GM23338 (cell line): ENCODE measurements at regions not wholly inside any gene's neighbourhood (a gene's known extent, or its start where the extent isn't known, plus 50 kb on each side); places are given as distances from the start of the nearest gene placed in this dataset.

ENCODE experiments used
- ATAC-seq: fragments of 200-7000 bp; cut with Tn5 transposase; 3 replicates; pipeline ENCODE4 v1.9.1; 2020
- DNase-seq: peaks from one replicate; pipeline ENCODE4 v3.0.0-alpha.2; 2015; ENCODE audit warnings: low spot score
- H2AFZ ChIP-seq: fragments of 200-600 bp; sonication (generic); 2 replicates; pipeline ENCODE4 v1.8.0; 2016; ENCODE audit warnings: antibody characterized with exemption, mild to moderate bottlenecking, moderate library complexity
- H3F3A ChIP-seq: fragments of 200-600 bp; sonication (generic); replicated peaks from 2 replicates; pipeline ENCODE4 v1.8.0; 2017; ENCODE audit warnings: antibody characterized with exemption, mixed run types, low read depth
- H3K27ac ChIP-seq: fragments of 200-600 bp; sonication (generic); 2 replicates; pipeline ENCODE4 v1.6.1; 2016; ENCODE audit warnings: low read depth
- H3K27me3 ChIP-seq: fragments of 200-600 bp; sonication (generic); 2 replicates; pipeline ENCODE4 v1.8.0; 2016; ENCODE audit warnings: mild to moderate bottlenecking, mixed run types, moderate library complexity; ENCODE audit not compliant: insufficient read depth
- H3K36me3 ChIP-seq: fragments of 200-600 bp; sonication (generic); 2 replicates; pipeline ENCODE4 v1.8.0; 2016; ENCODE audit warnings: mild to moderate bottlenecking; ENCODE audit not compliant: insufficient read depth
- H3K4me1 ChIP-seq: fragments of 200-600 bp; sonication (generic); 2 replicates; pipeline ENCODE4 v1.8.0; 2016; ENCODE audit warnings: mild to moderate bottlenecking, moderate library complexity; ENCODE audit not compliant: insufficient read depth
- H3K4me2 ChIP-seq: fragments of 200-600 bp; sonication (generic); 2 replicates; pipeline ENCODE4 v1.7.1; 2017; ENCODE audit warnings: mixed run types
- H3K4me3 ChIP-seq: fragments of 200-600 bp; sonication (generic); 2 replicates; pipeline ENCODE4 v1.6.1; 2016; ENCODE audit warnings: mixed run types
- H3K79me2 ChIP-seq: fragments of 200-600 bp; sonication (generic); replicated peaks from 2 replicates; pipeline ENCODE4 v1.8.0; 2017; ENCODE audit warnings: mild to moderate bottlenecking; ENCODE audit not compliant: insufficient read depth
- H3K9me2 ChIP-seq: fragments of 200-600 bp; sonication (generic); 2 replicates; pipeline ENCODE4 v1.8.0; 2017; ENCODE audit not compliant: insufficient read depth
- H4K20me1 ChIP-seq: fragments of 200-600 bp; sonication (generic); replicated peaks from 2 replicates; pipeline ENCODE4 v1.8.0; 2017; ENCODE audit warnings: mild to moderate bottlenecking; ENCODE audit not compliant: insufficient read depth
- H3K27ac Mint-ChIP-seq: 2 replicates; pipeline ENCODE4 v1.8.0; 2020; ENCODE audit warnings: inconsistent platforms, mild to moderate bottlenecking, moderate library complexity, mixed read lengths
- H3K27me3 Mint-ChIP-seq: 3 replicates; pipeline ENCODE4 v1.8.0; 2022; ENCODE audit warnings: low read depth, mild to moderate bottlenecking, moderate library complexity, mixed read lengths, inconsistent platforms; ENCODE audit not compliant: insufficient read depth, poor library complexity
- H3K36me3 Mint-ChIP-seq: 3 replicates; pipeline ENCODE4 v1.8.0; 2021; ENCODE audit warnings: low read depth, mild to moderate bottlenecking, inconsistent platforms, moderate library complexity, mixed read lengths
- H3K4me1 Mint-ChIP-seq: 3 replicates; pipeline ENCODE4 v1.8.0; 2020; ENCODE audit warnings: mild to moderate bottlenecking, inconsistent platforms, mixed read lengths
- H3K4me3 Mint-ChIP-seq: 3 replicates; pipeline ENCODE4 v1.8.0; 2021; ENCODE audit warnings: moderate library complexity, mild to moderate bottlenecking, inconsistent platforms, mixed read lengths
- H3K9me3 Mint-ChIP-seq: 3 replicates; pipeline ENCODE4 v1.8.0; 2020; ENCODE audit warnings: moderate library complexity, mild to moderate bottlenecking, inconsistent platforms, mixed read lengths
- EZH2 ChIP-seq: fragments of 200-600 bp; sonication (generic); IDR thresholded peaks from one replicate; pipeline ENCODE4 v1.8.0; 2017; ENCODE audit warnings: antibody characterized with exemption, mild to moderate bottlenecking, low read depth; ENCODE audit not compliant: unreplicated experiment
- POLR2AphosphoS5 ChIP-seq: IDR thresholded peaks from 2 replicates; pipeline ENCODE4 v1.6.1; 2016; ENCODE audit warnings: antibody characterized with exemption, low read depth
- REST ChIP-seq: IDR thresholded peaks from one replicate; pipeline ENCODE4 v1.6.1; 2018; ENCODE audit warnings: antibody characterized with exemption; ENCODE audit not compliant: unreplicated experiment
- STAT1 ChIP-seq: IDR thresholded peaks from one replicate; pipeline ENCODE4 v1.6.1; 2016; ENCODE audit warnings: antibody characterized with exemption; ENCODE audit not compliant: unreplicated experiment
- ZNF114 ChIP-seq: fragments of 250-450 bp; sonication (Bioruptor Pico); IDR thresholded peaks from 2 replicates; pipeline ENCODE4 v1.5.0; 2020; ENCODE audit warnings: mild to moderate bottlenecking, moderate library complexity
- ZNF462 ChIP-seq: fragments of 250-450 bp; sonication (Bioruptor Pico); IDR thresholded peaks from 2 replicates; pipeline ENCODE4 v1.5.0; 2020; ENCODE audit warnings: mild to moderate bottlenecking, moderate library complexity

- TF ChIP-seq ZNF462, result no peak
- no peak for TF ChIP-seq REST
These were observed 194.2 kb upstream of the SGK1 start (continued) for GRCh38 chr6:134511984-134512683.

- Histone ChIP-seq H4K20me1 (no peaks in the 10 kb centered on the region), H3K9me2 (no peaks in the 10 kb centered on the region; the same call in 1 of the 2 replicates), H3K4me2 (no peak overlapping the region), H3K27me3 (no peaks in the 10 kb centered on the region), H3K4me1 (peaks cover 6% of the 10 kb centered on the region; the same call in 1 of the 2 replicates), H3K36me3 (no peaks in the 10 kb centered on the region), H3F3A (no peaks in the 10 kb centered on the region), H2AFZ (no peak overlapping the region), H3K4me3 (no peak overlapping the region), H3K27ac (no peak overlapping the region), H3K79me2 (no peaks in the 10 kb centered on the region)
- no peak overlapping the region for H3K27ac Mint-ChIP-seq
- H3K4me3 Mint-ChIP-seq, result no peak overlapping the region
- H3K36me3 Mint-ChIP-seq, result no peaks in the 10 kb centered on the region
- DNase-seq, result no peak
- ATAC-seq, result no peak
- H3K4me1 Mint-ChIP-seq, result peaks cover 13% of the 10 kb centered on the region
- H3K9me3 Mint-ChIP-seq, result no peaks in the 10 kb centered on the region
- no peaks in the 10 kb centered on the region for H3K27me3 Mint-ChIP-seq
- no peak for TF ChIP-seq EZH2
- TF ChIP-seq ZNF114, result no peak
- TF ChIP-seq POLR2AphosphoS5, result no peak
- TF ChIP-seq STAT1, result no peak
These were observed 193.0 kb upstream of the SGK1 start for GRCh38 chr6:134510920-134511319.
